ENCODE measurements at regions not wholly inside any gene's neighbourhood (a gene's known extent, or its start where the extent isn't known, plus 50 kb on each side); places are given as distances from the start of the nearest gene placed in this dataset.

GRCh38 chrX:40174001-40174853 is 76.5 kb upstream of the BCOR start (continued):
- no peak for TF ChIP-seq ZBED4 (CRISPR knock-in tag; IDR thresholded peaks at IDR 0.05; ENCODE audit: borderline replicate concordance)
- TF ChIP-seq U2AF1 (optimal IDR thresholded peaks at IDR 0.05; ENCODE audit: low read depth, low read length): no peak
- no peak for TF ChIP-seq SRY (CRISPR knock-in tag; IDR thresholded peaks at IDR 0.05)
- 0 out of 2 replicates have a peak, but pooled peaks have one; percentile 13 for TF ChIP-seq FOXP4 (CRISPR knock-in tag; IDR thresholded peaks at IDR 0.05)
- no peak for TF ChIP-seq ZNF317 (CRISPR knock-in tag; IDR thresholded peaks at IDR 0.05)
- no peak for TF ChIP-seq SP1 (IDR thresholded peaks at IDR 0.05)
- TF ChIP-seq SP1 (CRISPR knock-in tag; IDR thresholded peaks at IDR 0.05): no peak
- TF ChIP-seq MYNN (CRISPR knock-in tag; IDR thresholded peaks at IDR 0.05; ENCODE audit: low read depth): no peak
- no peak for TF ChIP-seq TFDP1 (CRISPR knock-in tag; IDR thresholded peaks at IDR 0.05; ENCODE audit: borderline replicate concordance)
- no peak for TF ChIP-seq ZNF234 (CRISPR knock-in tag; conservative IDR thresholded peaks at IDR 0.05)
- peak; percentile 63 for TF ChIP-seq ZNF143 (CRISPR knock-in tag; IDR thresholded peaks at IDR 0.05)
- no peak for TF ChIP-seq SOX5 (CRISPR knock-in tag; IDR thresholded peaks at IDR 0.05; ENCODE audit: borderline replicate concordance)
- no peak for TF ChIP-seq IKZF5 (CRISPR knock-in tag; IDR thresholded peaks at IDR 0.05)
- no peak for TF ChIP-seq MLLT10 (CRISPR knock-in tag; IDR thresholded peaks at IDR 0.05)
- no peak for TF ChIP-seq CEBPZ (IDR thresholded peaks at IDR 0.05; ENCODE audit: low read length)

All from HepG2 (cell line).